A204.1 (cell line): ENCODE measurements at regions not wholly inside any gene's neighbourhood (a gene's known extent, or its start where the extent isn't known, plus 50 kb on each side); places are given as distances from the start of the nearest gene placed in this dataset.

ENCODE experiments used
- FAIRE-seq: peaks from 2 replicates; lab custom pipeline; 2012; peaks lifted over from hg19 to GRCh38; lab: Jason Lieb, UNC

DNA sequence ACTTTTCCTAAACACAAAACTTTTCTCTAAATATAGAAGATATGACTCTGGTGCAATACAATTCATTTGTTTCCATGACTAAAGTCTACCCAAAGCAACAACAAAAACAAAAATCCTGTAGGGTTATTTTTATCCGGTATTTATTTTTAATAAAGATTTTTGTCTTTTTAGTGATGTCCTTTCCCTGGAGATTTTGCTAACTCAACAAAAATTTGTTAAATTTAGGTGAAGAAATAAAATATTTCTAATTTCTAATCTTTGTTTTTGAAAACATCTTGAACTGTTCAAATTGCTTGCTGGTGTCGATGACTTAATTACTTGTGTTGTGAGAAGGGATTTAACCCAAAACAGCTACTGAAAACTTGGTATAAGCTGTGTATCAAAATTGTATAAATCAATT lies 741.8 kb downstream of the HDGFL1 start:
- no peak for FAIRE-seq

DNA sequence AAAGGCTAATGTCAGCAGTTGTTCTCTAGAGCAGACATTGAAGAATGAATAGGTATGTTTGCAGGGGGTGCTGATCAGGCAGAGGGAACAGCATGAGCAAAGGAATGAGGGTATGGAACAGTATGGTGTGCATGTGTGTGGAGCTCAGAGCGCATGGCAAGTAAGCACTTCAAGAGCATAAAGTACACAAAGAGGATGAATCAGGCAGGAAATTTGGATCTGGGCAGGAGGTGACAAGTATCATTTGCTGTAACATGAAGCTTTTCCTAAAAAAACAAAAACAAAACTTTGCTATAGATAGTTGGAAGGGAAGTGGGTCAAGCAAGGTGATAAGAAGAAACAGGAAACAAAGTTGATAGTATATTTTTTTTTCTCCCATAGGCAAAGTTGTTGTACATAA lies 746.8 kb downstream of the HDGFL1 start:
- no peak for FAIRE-seq

DNA sequence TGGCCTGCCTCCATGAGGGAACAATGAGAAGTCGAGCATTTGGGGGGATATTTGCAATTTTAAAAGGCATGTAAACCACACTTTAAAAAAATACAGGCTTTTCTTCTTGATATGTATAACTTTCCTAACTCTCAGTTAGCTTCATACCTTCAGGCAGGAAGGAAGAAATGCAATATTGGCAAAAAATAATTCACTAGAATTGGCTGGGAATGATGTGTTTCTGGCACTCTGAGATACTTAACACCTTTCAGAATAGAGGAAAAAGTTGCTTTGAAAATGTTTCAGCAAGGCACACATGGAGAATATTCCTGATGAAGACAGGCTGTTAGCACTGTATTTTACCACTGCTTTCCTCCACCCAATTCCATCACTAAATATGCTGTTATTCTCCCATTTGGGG lies 747.6 kb downstream of the HDGFL1 start:
- FAIRE-seq: no peak

DNA sequence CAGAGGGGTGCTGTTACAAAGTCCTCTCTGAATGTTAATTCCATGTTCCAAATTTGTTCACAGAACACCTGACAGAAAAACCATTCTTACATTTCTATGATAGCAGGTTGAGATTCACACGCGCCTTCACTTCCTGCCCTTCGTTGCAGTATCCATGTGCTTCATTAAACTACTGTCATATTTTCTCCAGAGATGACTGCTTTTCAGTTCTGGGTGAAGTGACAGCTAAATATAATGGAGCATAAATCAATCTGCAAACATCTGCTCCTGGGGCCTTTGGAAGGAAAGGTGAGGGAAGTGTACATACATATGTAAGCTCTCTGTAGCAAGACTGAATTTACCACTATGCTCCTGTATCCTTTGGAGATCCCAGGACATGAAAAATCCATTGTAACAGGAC lies 750.2 kb downstream of the HDGFL1 start:
- FAIRE-seq: no peak

DNA sequence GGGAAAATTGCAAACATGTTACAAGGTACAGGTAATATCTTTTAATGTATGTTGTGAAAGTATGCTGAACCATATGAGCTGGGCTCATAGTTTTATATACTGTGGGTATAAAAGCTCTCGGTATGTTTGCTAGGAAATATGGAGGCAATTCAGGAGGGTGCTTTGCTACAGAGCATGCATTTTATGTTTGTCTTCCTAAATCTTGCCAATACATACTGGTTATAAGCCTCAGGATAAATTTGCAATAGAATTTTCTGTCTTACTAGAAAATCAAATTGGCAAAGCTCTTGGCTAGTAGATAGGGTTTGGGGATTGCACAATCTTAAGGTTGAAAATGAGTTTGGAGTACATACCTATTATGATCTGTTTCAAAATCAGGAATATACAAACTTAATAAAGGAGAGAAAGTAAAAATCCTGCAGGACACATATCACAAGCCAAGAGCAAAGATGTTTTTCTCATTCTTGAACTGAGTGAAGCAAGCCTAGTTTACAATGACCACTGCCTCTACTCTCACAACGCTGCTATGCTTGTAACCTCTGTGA lies 751.2 kb downstream of the HDGFL1 start:
- no peak for FAIRE-seq

DNA sequence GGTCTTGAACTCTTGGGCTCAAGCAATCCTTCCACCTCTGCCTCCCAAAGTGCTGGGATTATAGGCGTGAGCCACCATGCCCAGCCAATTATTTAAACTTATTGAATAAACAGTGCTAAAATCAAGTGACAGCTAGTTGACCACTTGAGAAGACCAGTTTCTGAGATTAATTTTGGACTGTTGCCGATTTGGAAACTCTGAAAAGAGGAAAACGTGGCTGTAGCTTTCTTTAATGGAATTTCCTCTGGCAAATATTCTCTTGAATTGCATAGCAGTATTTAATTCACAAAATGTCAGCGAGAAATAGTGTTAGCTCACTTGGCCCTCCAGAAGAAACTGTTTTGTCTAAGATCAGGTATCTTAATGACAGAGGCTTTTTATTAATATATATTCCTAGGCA lies 754.5 kb downstream of the HDGFL1 start:
- no peak for FAIRE-seq

DNA sequence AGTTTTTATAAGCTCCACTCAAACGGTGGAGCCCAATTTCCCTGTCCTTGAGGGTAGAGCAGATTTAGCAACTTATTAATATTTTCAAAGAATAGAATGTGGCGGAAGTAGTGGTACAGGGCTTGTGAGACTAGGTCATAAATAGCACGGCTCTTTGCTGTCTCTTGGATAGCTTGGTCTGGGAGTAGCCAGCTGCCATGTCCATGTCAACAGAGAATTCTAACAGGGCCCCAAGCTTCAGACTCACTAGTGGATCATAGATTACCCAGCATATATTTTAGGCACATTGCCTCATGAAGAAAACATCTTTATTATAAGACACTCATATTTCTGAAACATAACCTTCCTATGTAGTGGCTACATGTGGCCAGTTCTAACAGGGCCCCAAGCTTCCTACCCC lies 755.7 kb downstream of the HDGFL1 start:
- FAIRE-seq: no peak

DNA sequence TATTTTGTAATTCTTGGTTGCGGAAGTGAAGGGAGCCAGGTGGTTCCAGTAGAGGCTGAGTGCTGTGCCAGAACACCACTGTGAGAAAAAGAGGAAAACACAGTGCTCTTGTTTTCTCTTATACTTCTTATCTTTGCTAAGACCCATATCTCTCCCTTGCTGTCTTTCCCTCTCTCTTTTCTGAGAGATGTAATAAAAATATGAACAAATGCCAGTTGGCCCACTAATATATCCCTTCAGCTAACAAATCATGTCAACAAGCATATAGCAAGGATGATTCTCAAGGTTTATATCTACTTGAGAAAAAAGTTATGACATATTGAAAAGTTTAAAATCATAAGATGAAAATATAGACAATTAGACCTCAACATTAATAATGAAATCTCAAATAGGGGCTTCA lies 758.3 kb downstream of the HDGFL1 start:
- FAIRE-seq: no peak

DNA sequence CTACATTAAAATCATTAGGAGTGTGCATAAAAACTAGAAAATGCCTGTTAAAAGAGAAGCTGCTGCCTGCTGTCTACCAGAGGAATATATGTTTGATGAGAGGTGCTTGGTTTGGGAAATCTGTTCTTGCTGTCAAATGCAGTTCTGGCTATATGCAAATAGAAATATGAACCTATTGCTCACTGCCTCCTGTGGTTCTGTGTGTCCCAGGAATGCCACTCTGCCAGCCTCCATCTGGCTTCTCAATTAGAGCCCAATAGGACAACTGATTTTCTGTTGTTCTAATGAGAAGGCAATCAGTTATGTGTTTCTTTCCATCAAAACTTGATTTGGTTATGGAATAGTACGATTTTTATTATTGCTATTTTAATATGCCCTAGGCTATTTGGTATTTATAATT lies 759.7 kb downstream of the HDGFL1 start:
- no peak for FAIRE-seq

DNA sequence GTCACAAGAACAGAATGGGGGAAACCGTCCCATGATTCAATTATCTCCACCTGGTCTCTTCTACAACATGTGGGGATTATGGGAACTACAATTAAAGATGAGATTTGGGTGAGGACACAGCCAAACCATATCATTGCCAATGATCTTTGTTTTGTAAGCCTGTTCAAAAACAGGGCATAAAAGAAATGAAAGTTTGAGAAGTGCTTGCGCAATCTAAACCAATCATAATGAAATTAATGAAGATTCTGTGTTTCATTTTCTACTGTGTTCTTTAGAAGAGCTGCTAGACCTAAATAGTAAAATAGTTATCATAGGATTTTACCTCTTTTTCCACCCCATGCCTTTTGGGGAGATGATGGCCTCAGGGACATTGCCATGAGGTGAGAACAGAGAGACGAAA lies 761.3 kb downstream of the HDGFL1 start:
- FAIRE-seq: no peak

DNA sequence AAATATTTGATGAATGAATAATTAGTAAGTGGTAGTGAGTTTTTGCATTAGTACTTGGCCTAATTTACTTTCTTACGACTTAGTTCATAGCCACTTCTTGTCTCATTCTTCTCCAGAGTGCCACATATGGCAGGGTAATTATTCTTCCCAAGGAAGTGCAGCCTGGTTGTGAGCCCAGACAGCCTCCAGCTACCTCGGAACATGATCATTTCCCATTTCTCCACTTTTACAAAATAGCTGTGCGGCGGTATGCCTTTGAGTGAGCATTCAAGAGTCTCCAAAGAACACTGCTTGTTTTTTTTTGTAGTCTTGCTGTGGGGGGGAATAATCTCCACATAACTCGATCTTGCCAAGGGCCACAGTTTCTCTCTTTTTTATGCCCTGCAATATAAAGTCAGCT lies 765.0 kb downstream of the HDGFL1 start:
- no peak for FAIRE-seq

DNA sequence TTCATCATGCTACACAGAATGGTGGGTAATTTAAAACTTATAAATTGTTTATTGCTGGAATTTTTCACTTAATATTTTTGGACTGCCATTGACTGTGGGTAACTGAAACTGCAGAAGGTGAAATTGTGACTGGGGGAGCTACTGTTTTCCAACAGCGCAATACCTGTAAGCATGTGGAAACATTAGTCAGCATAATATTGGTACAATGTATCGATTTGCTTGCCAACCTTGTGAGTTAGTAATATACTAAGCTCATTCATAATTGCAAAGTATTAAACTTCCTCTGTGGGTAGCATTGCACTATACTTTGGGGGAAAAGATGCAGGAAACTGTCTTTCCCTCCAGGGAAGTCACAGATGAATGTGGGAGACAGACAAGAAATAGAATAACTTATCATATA lies 766.5 kb downstream of the HDGFL1 start:
- FAIRE-seq: no peak

DNA sequence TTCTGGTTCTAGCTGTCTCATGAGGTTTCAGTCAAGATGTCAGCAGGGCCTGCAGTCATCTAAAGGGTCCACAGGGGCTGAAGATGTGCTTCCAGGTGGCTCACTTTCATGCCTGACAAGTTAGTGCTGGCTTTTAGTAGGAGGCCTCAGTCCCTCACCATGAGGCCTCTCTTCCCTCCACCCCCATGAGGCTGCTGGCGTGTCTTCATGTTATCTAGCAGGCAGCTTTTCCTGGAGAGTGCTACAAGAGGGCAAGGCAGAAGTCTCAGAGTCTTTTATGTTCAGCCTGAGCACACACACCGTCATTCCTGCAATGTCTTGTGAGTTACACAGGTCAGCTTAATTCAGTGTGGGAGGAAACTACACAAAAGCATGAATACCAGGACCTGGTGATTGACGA lies 769.9 kb downstream of the HDGFL1 start:
- FAIRE-seq: no peak

DNA sequence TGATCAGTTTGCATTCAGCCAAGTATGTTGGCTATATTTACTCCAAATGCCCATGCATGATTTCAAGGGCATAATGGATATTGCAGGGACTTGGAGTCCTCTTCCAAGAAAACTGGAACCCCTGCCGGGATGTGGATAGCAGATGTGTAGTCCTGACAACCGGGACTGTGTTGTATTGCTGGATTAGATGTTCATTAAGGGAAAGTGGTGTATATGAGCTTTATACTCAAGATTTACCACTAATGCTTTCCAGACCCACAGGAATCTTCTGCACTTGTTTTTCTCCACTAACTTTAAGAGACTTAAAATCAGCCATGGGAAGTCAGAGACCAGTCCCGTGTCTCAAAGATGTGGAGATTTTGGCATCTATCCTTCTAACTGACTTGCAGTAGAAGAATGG lies 770.9 kb downstream of the HDGFL1 start:
- FAIRE-seq: no peak

DNA sequence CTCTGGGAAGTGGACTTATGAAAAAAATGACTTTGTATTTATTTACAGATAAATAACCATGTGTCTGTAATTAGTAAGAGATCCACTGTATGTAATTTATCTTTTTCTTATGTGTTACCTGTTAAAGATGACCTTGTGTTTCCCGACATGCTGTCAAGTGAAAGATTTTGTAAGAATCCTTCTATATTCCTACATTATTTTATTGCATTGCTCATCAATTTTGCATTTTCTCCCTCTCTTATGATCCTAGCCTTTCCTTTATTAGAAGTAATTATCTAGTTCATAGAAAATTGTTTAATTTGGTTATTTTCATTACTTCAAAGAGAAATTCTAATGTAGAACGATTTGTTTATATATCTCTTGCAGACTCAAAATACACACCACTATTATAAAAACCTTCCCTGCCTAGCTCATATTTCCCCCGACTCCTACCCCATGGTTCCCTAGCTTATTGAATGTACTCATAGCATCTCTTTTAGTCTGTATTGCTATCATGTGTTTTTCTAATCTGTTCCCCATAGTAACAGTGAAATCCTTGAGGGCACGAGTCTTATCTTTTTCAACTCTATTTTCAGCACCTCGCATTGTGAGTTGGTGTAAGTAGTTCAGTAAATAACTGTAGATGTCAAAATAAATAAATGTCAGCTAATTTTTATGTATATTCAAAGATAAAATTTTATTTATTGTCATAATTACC lies 774.4 kb downstream of the HDGFL1 start:
- no peak for FAIRE-seq

DNA sequence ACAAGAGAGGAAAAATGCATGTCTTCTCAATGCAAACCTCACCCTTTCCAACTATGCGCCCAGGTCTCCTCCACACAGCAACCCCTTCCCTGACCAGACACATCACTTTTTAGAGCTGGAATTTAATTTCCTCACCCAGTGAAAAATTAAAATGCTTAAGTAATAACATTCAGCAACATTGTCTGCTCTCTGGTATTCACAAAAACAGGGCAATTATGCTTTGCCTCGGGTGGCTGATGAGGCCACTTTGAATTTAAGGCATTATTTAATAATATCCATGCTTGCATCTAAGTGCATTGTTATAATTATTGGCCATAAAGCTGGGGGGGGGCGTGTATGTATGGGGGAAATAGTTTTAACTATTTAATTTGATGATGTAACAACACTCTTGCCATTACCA lies 777.8 kb upstream of the NRSN1 start:
- no peak for FAIRE-seq

DNA sequence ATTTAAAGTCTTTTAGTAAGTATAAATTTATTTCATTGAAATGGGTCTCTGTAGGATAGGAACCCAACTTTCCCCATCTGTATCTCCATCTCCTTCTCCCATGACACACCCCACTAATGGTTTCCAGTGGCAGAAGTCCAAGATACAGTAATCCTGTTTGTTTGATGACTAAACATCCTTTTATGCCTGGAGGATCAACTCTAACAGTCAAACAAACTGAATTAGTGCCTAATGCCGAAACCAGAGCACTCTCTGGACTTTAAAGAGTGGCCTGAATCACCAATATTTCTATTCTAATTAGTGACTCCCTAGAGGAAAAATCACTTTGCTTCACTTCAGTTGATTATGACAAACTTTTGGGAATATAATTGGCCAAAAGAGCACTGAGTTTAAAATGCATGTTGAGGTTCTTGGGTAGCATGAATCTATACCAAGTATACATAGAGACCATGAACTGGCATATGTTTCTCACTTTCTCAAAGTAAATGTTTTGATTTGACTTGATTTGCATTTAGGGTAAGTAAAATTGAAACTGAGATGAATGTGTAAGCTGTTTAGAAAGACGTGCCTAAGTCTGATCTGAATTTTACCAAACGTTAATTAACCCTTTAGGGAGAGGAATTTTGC lies 776.4 kb upstream of the NRSN1 start:
- no peak for FAIRE-seq

DNA sequence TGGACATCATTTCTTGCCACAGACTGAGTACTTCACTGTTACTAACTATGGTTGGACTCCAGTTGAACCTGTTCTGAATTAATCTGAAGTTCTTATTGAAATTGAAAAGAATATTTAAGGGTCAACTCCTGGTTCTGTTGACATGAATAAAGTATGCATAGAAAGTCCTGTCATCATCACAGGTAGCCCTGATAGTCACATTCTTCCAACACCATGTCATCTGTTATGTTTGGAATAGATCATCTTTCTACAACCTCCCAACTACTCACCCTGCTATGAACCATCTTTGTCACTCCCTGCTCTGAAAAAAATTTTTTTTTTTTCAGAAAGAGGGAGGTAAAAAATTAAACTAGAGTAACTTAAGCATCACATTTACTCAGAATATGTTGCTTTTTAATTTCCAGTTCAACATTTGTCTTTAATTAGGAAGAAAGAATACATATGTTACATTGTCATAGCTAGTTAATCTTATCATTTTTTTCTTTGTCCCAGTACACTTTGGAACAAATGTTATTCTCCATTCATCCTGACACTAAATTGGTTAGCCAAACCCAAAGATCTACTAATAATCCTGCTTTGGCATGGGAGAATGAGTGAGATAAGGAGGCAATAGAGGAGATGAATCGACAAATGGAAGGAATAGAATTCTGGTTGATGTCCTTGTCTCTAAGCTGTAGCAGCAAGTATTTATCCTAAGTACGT lies 775.1 kb upstream of the NRSN1 start:
- FAIRE-seq: no peak

DNA sequence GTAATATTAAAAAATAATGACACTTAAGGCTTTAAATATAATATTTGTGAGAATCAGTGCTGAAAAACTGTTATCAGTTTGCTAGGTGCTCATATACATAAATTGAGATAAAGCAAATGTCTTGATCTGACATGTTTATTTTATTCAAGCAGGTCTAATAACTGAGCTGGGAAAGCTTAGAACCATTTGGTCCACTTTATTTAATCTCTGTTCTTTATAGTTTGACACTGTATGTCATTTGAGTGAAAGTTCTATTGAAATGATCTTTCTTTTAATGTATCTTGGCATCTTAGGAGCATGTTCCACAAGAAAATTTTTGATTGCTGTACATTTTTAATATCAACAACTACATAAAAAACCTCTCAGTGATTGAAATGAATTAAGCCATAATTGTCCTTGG lies 772.0 kb upstream of the NRSN1 start:
- FAIRE-seq: no peak

DNA sequence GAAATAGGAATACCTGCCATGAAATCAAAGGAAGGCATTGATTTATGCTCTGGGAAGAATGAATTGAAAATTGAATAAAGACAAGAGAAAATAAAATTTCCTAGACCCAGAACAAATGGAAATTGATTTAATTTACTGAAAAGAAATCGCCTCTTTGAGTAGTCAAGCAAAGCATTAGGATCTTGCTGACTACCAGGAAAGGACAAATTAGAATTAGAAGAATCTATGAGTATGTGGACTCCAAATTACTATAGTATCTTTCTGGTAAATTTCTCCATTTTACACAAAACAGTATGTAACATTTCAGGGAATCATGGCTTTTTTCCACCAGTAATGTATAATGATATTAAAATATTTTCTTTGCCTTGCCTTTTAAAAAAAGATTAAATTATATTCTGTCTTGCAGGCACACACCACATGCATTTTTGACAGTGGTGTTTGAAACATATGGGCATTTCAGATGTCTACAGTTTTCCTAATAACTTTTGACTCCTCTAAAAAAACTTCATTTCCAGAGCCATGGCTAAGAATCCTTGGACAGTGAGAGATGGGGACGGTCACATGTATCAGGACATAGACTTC lies 768.7 kb upstream of the NRSN1 start:
- no peak for FAIRE-seq

DNA sequence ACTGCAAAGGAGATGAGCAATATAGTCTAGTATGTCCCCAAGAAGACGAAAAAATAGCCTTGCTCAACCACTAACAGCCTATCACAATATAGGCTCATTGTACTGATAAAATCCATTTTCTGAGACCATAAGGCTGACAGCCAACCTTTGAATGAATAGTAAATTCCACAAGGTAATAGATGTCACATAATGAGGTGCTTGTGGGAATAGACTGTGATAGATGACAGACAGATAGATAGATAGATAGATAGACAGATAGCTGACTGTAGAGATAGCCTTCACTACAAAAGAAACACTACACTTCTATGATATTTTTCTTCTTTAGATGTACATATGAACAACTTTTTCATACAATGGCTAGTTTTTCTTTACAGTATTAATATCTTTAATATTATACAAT lies 760.3 kb upstream of the NRSN1 start:
- no peak for FAIRE-seq

DNA sequence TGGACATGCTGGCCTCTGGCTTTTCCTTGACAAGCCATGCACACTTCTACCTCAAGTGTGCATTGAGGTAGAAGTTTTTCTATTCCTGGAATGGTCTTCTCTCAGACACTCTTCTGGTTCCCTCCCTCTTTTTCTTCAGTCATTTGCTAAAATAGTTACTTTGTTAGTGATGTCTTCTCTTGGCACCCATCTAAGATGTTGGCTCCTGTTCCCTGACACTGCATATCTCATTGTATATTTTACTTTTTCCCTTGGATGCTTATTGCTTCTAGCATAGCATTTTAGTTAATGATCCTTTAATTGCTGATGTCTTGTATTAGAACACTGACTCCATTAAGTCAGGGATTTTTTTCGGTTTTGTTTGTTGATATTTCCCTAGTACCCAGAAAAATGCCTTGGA lies 758.7 kb upstream of the NRSN1 start:
- FAIRE-seq: no peak

DNA sequence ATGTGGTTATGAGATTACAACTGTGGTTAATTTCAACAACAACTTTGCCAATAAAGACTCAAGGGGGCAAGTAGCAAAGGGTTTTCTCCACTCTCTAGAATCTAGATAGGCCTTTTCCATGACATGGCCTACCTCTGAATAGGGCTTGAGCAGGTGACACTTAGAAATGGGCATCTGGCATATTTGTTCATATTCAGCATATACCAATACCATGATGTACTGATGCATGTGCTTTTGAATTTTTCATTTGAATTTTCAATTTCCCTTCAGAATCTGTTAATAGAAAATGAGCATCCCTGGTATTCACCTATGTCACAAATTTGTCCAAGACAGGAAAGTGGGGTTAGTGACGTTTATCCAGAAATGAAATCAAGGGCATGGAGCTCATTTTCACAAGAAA lies 757.5 kb upstream of the NRSN1 start:
- FAIRE-seq: no peak
